ENCODE measurements at regions not wholly inside any gene's neighbourhood (a gene's known extent, or its start where the extent isn't known, plus 50 kb on each side); places are given as distances from the start of the nearest gene placed in this dataset.

- TF ChIP-seq CTCF (IDR thresholded peaks at IDR 0.05; ENCODE audit: control extremely low read depth, extremely low read depth, low read depth, missing control alignments) = no peak
- ChIA-PET CTCF (interaction anchor here (1.6 to 2.1 kb wide), 2 partner anchors 12 to 139 kb away, joined by 4 to 5 read pairs; no protein-coding TSS in a partner anchor), POLR2A (no interaction called here)
- DNase-seq (ENCODE audit: extremely low spot score) = no peak
Measured at GRCh38 chr5:114311281-114311680, 50.6 kb upstream of the KCNN2 start.

GRCh38 chr5:114311968-114312367 lies 49.9 kb upstream of the KCNN2 start:
- no peak for TF ChIP-seq CTCF (IDR thresholded peaks at IDR 0.05; ENCODE audit: control extremely low read depth, extremely low read depth, low read depth, missing control alignments)
- CTCF ChIA-PET = interaction anchor here (1.6 to 2.1 kb wide), 2 partner anchors 11 to 138 kb away, joined by 4 to 5 read pairs; no protein-coding TSS in a partner anchor
- DNase-seq (ENCODE audit: extremely low spot score) = no peak
- POLR2A ChIA-PET = no interaction called here

Measured in GM10248 (cell line).